Islet precursor cell (in vitro differentiated cells): ENCODE measurements at regions not wholly inside any gene's neighbourhood (a gene's known extent, or its start where the extent isn't known, plus 50 kb on each side); places are given as distances from the start of the nearest gene placed in this dataset.

ENCODE experiments used
- DNase-seq: peaks from one replicate; pipeline ENCODE4 v3.0.0-alpha.2; 2018

DNA sequence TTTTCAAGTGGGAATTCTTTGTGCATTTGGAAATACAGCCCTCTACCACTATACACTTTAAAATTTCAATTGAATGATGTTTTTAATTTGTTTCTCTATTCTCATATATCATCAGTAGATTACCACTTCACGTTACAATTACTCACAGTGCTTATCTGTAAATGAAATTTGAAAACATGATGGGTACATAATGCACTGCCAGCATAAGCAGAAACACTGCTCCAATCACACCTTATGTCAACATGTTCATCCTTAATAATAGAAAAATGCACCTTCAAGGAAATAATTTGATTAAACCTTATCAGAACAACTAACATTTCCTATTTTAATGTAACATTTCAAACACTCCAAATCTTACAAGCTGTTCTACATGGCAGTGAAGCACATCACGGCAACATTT lies 718.4 kb downstream of the GBE1 start:
- DNase-seq, result no peak

DNA sequence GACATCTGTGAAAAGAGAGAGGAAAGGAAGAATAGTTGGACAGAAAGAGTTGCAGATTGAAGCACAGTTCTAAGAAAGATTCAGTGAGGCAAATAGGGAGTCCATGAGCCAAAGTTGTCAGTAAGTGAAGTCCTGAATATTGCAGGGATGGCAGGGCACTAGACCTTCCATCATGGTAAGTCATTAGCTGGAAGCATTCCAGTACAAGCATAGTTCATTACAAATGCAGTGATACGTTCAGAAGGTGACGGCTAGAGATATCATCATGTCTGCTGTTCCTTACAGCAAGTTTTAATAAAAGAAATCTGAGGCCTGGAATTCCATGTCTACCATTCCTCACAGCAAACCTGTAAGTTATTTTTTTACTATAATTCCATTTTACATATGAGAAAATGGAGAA lies 720.1 kb downstream of the GBE1 start:
- DNase-seq, result no peak

DNA sequence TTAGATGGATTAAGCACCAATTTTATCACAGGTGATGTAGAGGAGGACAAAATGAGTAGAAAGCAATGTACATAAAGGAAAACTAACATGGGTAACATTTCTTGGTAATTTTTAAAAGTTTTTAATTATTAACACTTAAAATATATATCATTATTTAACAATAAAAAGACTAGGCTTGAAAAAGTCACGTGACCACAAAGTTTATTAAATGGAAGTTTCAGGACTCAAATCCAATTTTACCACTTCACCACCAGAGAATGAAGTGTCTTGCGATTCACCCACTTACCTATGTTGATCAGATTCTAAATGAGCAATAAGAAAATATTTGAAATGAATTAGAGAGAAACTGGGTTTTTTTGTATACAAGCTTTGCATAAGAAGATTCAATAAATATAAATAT lies 721.3 kb downstream of the GBE1 start:
- DNase-seq, result no peak

DNA sequence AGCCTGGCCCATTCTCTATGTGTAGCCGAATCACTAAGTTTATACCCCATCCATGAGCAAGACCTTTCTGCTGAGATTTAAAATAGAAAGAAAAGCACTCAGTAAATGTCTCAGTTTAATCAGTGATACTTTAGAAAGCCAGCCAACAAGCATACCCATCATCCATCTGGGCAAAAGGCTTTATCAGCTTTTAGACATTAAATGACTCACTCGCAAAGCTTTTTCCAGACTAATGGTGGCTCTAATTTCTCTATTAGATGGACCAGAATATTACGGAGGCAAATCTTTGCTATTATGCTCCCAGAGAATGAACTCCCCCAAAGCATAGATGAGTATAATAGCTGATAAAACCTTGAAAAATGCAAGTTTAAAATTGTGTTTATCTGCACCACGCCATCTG lies 727.8 kb downstream of the GBE1 start:
- DNase-seq, result no peak

DNA sequence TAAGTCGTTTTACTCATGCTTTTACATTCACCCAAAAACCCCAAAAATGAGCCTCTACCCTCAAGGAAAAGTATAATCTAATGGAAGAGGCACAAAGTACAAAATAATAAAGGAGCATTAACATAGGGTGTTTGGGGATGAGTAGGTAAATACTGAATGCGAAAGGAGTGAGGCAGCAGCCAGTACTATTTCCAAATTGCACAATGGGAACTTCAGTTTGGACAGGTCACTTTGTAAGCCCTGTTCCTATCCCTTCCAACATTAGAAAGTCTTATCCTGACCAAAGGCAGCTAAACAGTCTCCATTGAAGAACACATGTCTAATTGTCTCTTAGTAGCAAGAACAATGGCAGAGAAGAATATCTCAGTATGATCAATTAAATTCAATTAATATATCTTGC lies 728.3 kb downstream of the GBE1 start:
- no peak for DNase-seq

DNA sequence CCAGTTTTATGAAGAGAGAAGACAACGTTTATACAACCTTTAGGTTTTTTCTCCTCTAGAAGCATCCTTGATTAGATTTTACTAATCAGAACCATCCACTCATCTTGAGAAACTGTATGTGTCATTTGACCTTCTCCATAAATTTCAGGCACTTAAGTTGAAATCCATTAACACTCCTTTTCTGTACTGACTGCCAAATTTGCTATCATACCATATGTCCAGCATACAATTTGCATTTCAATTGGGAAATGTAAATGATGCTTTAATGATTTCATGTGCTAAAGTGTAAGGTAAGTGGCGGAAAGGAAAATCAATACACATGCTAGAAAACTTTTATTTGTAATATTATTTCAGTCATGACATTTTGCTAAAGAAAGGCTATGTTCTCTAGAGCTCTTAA lies 731.6 kb downstream of the GBE1 start:
- DNase-seq, result no peak

DNA sequence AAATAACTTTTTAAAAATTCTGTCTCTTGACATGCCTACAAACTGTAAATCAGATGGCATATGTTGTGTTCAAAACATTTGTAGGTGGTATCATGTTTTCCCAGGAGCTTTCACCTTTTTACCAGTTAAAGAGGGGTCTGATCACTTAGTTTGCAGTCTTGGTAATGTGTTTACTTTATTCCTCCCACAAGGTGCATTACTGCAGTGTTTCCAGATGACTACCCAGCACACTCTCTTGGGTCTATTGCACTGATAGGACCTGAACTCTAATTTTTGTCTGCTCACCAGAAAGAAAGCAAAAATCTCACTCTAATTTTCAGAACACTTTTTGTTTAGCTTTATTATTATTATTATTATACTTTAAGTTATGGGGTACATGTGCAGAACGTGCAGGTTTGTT lies 734.1 kb downstream of the GBE1 start:
- no peak for DNase-seq

DNA sequence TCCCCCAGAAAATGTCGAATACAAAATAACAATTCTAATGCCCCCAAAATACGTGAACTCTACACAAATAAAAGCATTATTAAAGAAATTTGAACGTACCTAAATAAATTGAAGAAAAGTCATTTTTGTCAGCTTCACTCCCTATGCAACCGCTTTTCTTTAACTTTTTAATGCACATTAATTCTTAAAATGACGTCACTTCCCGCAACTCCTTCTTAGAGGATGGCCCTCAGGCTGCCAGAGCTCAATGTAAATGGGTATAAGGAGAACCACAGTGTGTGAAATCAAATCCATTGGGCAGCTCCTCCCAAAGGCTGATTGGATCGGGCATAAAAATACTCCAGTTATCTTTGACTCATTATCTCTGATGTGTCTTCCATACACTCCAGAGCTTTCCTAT lies 736.9 kb downstream of the GBE1 start:
- no peak for DNase-seq

DNA sequence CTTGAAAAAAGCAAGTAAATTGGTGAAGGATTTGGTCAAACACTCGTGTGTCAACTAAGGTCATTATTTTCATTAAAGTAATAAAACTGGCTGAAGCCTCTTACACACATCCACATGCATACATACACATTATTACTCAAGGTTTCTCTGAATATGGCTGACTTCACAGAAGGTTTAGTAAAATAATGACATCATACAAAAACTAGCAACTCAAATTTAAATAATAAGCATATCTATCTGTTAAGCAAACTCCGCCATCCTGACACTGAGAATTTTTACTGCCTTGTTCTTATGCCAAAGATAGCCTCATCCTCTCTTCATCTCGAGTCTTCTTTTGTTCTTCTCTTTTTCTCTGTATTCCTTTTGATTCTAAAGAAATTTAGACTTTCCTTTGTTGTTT lies 739.1 kb downstream of the GBE1 start:
- no peak for DNase-seq

DNA sequence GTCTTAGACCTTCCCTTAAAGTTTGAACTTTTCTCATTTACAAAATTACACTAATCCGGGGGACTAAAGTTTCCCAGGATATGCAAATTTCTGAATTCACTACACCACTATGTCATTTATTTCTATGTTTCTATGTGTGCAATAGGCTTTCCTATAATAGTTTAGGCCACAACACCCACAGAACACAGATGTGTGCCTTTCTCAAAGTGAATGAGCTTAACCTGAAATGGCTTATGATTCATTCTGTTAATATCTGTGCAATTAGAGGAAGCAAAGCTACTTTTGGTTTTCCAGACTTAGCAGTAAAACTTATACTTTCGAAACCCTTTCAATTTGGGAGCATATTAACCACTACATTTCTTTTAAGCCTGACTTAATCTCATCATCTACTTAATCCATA lies 748.1 kb downstream of the GBE1 start:
- no peak for DNase-seq

DNA sequence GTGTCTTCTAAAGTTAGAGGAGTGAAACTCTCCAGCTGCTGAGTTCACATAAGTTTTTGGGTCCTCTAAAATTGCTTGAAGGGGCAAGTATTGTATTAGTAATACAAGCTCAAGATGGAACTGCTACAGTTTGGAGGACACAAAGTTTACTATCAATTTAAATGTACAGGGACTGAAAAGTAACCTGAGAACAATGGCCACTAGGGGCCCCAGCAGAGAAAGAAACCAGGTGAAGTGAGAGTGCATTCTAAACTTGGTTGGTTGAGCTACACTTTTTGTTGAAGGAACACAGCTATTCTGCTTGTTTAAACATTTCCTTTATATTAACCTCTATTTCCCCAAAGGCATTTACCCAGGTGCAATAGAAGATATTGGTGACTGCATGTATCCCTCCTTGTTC lies 755.5 kb downstream of the GBE1 start:
- no peak for DNase-seq

DNA sequence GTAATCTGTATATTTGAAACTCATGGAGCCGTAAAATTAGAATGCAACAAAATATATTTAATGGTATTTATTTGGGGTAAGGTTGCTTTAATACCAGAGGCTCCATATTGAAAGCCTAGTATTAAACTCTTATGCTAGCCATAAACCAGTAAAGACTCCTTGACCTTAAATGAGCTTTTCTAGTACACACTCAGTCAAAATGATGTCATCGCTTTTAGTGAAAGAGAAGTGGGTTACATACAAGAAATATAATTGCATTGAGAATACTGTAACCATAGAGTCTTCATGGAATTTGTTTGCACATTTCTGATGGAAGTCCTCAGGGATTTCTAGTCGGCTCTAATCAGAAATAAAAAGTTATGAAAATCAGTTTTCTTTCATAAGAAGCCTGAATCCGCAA lies 757.6 kb downstream of the GBE1 start:
- DNase-seq, result no peak

DNA sequence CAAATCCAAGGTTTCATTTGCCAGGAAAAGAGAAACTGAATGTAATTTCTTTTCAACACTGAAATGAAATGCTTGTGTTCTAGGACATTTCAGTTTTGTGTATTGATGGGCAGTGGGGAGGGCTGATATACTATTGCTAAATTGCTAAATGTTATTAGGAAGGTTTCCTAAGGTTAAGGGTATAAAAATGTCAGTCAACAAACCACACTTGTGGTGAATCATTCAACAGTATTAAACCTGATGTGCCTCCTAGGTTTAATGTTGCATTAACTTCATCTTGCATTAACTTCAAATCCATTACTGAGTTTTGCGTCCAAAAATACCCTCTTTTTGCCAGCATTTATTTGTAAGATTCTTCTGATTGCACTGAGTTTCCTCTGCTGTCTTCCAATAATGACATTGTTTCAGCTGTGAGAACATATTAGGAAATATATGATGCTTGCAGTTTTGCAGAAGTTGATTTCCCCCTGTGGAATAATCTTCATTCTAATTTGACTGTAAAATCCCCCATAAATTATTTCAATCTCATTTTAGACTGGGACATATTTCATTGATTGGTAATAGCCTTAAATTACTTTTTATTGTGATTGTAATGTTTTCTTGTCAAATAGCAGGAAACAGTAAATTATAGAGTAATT lies 758.3 kb downstream of the GBE1 start:
- no peak for DNase-seq

DNA sequence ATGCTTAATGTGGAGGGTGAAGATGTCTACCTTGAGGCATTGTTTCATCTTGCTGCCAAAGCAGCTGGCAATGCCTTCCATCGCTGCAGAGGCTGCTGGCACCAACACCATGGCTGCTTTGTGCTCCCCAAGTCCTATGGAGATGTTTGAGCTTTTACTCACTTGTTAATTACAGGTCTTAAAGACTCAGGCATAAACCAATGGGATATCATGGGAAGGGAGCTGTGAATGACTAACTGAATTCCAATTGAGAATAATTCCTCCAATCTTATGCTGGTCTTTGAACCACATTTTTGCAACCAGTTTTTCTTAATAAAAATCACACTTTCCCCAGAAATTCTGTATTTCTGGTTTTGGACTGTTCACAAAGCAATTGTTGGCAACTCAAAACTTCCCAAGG lies 762.0 kb downstream of the GBE1 start:
- DNase-seq, result no peak

DNA sequence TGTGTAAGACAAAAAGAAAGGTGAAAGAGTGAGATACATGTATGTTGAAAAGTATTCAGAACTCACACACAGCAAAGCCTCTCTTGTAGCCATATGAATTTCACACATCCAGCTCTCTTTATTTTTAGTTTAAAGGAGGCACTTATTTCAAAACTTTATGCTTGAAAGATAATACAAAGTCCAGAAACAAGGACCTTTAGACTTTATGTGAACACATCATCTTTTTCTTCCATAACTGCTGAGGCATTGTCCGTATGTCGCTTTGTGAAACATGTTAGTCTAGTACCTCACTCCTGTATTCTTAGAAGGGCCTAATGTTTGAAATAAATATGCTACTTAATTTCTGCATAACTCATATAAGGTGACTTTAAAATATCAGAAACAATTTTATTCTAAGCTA lies 763.4 kb downstream of the GBE1 start:
- DNase-seq, result no peak

DNA sequence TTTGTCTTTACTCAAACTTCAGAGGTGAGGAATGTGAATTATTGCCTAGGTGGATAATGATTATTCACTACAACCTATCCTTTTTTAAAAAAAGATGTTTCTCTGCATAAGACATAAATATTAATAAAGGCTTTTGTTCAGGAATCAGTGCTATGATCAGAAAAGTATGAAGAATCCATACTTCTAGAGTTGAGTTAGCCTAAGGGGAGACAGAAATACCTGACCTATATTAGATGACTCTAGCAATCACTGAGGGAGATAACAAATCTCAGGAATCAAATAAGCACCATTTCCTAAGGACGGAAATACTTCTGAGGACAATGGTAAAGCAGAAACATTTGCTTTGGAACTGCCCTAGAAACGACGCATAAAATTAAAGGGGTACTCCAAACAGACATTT lies 763.8 kb downstream of the GBE1 start:
- DNase-seq, result no peak

DNA sequence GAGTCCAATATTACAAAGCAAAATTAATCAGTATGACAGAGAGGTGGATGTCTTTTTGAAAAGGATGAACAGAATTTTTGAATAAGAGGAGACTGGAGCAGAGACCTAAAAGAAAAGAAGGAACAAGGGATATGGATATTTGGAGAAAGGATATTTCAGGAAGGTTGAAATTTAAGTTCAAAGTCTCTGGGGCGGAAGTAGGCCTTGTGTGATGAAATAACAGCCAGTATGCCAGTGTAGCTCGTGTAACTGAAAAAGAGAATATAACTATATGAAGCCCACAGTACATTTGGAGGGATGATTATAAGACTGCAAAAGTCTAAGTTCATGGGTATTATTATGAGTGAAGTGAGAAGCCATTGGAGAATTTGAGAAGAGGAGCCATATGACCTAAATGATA lies 766.7 kb downstream of the GBE1 start:
- DNase-seq, result no peak

DNA sequence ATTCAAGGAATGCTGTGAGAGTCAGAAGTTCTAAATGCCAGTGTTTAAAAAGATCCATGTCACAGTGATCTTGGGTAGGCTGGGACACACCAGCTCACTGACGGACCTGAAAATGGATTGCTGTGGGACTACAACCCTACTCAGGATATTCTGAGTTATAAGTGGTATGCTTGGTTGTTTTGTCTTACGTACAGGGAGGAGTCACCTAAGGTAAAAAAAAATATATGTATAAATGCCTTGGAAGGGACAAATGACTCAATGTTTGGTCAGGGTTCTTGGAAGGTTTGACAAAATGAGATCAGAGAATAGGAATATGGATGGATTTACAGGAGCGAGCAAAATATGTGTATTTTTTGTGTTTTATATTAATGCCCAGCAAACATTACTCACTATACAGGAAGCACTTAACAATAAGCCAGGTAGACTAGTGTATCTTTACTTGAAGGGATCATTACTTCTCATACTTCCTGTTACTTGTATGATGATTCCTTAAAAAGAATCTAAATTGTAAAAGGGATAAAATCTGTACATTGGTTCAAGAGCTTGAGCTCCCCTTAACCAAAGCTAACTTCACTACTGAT lies 767.3 kb downstream of the GBE1 start:
- no peak for DNase-seq

DNA sequence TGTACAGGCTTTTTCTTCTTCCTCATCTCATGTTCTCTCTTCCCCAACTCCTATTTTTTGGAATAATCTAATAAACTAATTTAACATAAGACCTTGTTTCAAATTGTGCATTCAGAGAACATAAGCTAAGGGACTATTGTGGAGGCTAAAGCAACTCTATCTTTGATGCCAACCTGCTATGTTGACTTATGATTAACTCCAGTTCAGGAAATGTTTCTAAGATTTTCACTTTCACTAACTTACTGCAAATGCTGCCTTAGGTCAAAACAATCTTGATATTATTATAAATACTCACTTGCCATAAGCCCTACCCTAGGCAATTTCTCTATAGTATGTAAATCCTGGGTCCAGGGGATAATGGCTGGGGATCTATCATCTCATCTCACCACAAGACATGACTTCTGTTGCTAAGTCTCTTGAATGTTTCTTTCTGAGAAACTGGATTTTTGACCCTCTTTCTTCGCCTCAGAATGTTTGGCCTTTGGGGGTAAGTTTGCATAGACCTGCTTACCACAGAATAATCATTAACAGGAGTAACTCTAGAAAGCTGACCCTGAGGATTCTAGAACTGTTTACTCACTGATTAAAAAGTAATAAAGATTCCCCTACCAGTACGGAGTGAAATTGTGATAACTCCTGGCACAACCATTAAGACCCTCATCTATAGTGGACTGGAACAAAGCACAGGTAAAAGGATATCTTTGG lies 768.1 kb downstream of the GBE1 start:
- no peak for DNase-seq

DNA sequence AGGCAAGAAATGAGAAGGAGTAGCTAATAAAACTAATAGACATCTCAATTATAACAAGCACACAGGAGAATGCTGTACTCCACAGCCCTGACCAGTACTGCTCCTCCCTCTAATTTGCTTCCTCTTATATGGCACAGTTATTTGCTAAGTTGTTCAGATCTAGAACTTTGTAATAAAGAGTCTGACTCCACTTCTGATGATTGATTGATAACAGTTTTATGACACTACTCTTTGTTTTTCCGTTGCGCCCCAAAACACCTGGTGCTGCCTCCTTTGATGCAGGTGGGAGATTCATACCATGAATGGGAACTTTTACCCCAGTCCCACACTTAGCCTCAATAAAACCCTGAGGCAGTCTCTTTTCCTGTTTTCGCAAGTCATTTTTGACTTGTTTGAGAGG lies 777.7 kb downstream of the GBE1 start:
- DNase-seq, result no peak

DNA sequence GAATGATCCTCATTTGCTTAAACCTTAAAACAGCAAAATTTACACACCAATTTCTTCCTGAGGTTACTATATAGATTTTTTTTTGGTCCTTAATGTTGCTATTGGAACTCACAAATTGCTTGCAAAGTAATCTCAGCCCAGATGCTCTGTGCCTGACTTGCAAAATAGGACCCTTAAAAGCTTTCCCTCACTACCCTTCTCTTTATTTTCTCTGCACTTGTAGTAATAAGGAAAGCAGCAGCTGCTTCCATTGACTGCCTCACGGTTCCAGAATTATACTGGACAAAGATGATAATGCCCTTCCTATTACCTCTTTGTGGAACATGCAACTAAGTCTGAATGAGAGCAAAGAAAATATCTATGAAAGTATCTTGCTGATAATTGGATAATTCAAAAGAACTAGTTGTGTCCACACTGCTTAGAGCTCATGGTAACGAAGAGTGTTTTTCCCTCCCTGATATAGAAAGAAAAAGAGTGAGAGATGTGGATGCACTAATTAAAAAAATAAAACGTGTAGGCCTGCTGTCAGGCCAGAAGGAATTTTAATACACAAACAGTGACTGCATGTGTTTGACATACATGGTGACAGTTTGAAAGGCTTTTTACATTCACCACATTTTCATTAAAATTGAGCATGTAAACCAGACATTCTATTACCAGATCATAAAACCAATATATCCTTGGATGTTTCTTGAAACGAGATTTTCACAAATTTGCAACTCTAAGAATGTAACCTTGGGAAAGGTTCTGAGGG lies 783.1 kb downstream of the GBE1 start:
- DNase-seq, result no peak

DNA sequence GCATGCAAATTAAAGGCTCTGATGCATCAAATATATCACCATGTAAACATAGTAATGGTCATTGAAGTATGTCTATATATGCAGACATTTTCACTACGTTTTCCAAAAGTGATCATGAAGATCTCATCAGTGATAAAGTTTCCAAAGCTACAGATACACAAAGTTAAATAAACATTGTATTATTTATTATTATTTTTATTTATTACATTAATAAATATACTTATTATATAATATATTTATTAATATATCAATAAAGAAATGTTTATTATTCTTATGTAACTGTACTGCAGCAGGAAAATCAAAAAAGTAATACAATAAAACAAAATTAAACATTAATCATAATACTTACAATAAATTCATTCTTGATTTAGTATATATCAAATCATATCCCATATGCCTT lies 791.2 kb downstream of the GBE1 start:
- DNase-seq, result no peak

DNA sequence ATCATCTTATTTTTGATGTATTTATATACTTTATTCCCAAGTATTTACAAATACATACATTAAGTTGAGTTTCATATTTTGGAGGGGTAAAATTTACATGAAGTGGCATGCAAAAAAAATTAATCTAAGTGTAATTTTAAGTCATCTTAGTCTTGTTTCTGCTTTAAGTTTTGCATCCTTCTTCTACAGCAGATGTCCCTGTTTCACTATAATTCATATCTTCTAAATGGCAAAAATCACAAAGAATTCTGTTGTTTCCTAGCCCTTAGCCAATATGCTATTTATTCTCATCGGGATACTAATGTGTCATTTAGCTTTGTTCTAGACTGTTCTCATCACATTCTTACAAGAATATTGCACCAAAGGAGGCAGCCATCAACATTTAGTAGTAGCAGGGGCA lies 831.9 kb downstream of the GBE1 start:
- DNase-seq, result no peak

DNA sequence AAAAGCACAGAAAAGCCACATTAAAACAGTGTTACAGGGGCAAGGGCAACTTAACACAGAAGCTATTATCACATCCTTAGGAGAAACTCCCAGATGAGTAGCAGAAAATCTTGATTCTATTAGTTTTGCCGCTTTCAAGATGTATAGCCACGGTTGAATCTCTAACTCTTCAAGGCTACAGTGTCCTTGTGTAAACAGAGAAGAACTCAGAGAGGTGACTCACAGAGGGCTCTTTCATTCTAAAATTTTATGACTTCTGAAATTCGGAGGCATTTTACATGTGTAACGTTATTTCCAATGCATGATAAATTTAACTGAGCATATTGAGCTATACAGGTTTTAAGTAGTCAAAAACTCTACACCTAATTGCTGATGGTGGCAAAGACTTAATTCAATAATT lies 846.6 kb downstream of the GBE1 start:
- no peak for DNase-seq
